Mucosa of gallbladder (tissue), 1 donor: ENCODE measurements at regions not wholly inside any gene's neighbourhood (a gene's known extent, or its start where the extent isn't known, plus 50 kb on each side); places are given as distances from the start of the nearest gene placed in this dataset.
"Not testable (repeated sequence)": the region's sequence is repeated elsewhere in the genome, so short reads cannot be mapped to it uniquely, and the experiment has no call there.

ENCODE experiments used
- DNase-seq: peaks from one replicate; pipeline ENCODE4 v3.0.0-alpha.2; 2020; ENCODE audit warnings: low spot score
- donor health status: DM: no; HTN: no; CAD: no.

GRCh38 chrX:137878401-137878800, 312.5 kb downstream of the ZIC3 start:
- DNase-seq = no peak

DNA sequence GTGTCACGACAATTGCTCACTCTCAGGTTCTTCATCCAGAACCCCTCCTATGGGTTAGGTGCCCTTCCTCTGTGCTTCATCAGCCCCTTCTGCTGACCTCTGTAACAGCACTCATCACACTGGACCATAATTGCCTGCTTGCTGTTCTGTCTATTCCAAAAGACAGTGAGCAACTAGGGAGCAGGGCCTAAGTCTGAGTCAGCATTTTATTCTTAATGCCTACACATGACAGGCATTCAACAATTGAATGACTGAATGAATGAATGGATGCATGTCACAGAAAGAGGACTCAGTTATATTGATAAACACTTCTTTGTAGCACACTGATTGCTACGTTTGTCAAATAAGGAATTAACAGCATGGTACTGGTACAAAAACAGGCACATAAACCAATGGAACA, 317.0 kb downstream of the ZIC3 start:
- DNase-seq = no peak

GRCh38 chrX:137884813-137885212, 318.9 kb downstream of the ZIC3 start:
- not testable (repeated sequence) for DNase-seq

GRCh38 chrX:137891431-137891830, 325.5 kb downstream of the ZIC3 start:
- DNase-seq = no peak

GRCh38 chrX:137896123-137896522, 330.2 kb downstream of the ZIC3 start:
- DNase-seq = no peak

- no peak for DNase-seq
Measured at GRCh38 chrX:137915466-137915865, 349.5 kb downstream of the ZIC3 start.

DNA sequence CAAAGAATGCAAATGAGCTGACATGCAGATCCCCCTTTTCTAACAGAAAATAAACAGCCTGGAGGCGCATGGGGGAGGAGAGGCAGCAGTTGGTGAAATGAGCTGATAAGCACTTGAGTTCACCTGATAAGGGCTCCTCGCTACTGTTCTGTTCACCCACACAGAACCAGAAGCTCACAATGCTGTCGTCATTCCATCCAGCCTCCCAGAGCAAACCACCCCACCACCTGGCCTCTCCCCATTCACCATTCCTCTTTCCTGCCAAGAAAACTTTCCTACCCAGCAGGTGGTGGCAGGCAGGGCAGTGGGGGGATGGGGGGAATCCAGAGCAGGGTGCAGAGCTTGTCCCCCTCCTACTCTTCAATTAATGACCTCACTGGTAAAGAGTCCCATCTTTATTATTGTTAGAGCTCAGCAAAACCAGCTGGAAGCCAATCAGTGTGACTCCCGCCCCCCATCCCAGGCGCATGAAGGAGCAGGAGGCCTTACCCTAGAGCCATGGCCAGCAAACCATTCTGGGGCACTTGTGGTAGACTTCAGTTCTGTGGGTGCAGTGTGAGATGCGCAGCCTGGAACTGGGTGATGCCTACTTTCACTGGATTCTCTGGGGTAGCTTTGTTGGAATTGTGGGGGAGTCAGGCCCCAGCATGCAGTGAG, 350.3 kb downstream of the ZIC3 start:
- no peak for DNase-seq

GRCh38 chrX:137926090-137926489, 360.2 kb downstream of the ZIC3 start:
- DNase-seq = no peak

DNA sequence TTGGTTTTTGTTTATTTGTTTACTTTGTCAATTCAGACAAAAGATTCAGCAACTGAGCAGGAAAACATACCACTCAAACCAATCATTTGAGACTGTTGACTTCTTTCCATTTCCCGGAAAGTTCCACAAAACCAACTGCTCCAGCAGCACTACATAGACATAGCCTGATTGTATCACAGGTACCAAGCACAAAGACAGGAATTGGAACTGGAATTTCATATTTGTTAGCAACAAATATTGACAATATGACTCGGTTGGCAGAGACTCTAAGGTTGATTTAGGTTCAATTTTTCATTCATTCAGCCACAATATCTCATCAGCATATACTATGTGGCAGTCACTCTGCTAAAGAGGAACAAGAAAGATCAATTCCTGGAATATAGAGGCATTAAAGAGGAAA, 364.0 kb downstream of the ZIC3 start:
- DNase-seq = no peak

GRCh38 chrX:137930533-137930932, 364.6 kb downstream of the ZIC3 start:
- DNase-seq = no peak

DNA sequence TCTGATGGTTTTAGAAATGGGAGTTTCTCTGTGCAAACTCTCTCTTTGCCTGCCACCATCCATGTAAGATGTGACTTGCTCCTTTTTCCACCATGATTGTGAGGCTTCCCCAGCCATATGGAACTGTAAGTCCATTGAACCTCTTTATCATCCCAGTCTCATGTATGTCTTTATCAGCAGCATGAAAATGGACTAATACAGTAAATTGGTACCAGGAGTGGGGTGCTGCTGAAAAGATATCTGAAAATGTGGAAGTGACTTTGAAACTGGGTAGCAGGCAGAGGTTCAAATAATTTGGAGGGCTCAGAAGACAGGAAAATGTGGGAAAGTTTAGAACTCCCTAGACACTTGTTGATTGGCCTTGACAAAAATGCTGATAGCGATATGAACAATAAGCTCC, 368.3 kb downstream of the ZIC3 start:
- DNase-seq = not testable (repeated sequence)

GRCh38 chrX:137934887-137935286, 369.0 kb downstream of the ZIC3 start:
- not testable (repeated sequence) for DNase-seq

GRCh38 chrX:137945470-137945869, 379.5 kb downstream of the ZIC3 start:
- DNase-seq = no peak

DNA sequence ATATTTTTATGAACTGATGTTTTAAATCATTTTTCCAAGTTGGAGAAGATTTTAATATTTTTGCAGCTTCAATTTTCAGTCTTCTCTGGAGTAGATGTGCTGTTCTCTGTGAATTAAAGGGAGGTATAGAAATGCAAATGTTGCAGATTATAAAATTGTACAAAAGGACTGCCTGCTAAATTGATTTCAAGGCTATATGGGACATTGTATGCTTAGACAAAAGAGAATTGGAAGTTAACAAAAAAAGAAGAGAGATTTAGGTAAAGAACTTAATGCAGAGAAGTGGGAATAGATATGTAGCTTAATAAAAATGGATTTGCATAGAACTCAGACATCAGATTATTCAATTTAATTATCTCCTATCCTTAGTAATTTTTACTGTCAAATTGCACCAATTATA, 403.3 kb downstream of the ZIC3 start:
- no peak for DNase-seq

- no peak for DNase-seq
Measured at GRCh38 chrX:137982472-137983172, 416.7 kb downstream of the ZIC3 start.

GRCh38 chrX:137988470-137988869, 422.5 kb downstream of the ZIC3 start:
- no peak for DNase-seq

DNA sequence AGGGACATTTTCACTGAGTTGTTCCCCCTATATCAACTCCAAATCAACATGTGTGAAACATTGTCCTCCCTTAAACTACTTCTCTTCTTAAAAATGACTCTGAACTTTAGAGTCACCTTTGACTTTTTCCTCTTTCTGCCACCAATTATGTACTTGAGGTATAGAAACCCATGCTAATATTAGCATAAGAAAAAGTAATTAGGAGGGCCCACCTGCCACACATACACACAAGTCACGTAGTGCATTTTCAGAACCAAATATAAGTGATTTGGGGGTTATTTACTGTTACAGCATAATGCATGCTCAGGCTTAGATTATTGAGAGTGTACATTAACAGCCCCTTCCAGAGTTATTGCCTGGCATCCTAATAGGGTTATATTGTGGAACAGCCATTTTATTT, 432.7 kb downstream of the ZIC3 start:
- no peak for DNase-seq

DNA sequence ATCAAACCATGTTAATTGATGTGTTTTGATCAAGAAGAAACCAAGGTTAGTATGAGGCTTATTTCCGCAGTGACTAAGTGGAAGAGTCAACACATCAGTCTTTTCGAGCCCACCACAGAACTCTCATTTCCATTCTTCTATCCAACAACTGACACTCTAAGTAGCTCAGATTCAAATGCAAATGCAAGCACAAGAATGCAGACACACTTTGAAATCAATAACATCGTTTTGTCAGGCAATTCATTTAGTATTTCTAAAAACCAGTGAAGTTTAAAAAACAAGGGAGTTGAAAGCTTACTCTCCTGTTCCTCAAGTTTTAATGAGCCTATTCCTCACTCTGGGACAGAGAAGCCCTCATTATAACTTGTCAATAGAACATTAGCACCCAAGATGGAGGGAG, 433.1 kb downstream of the ZIC3 start:
- no peak for DNase-seq

GRCh38 chrX:137999552-137999951, 433.6 kb downstream of the ZIC3 start:
- no peak for DNase-seq

- no peak for DNase-seq
Measured at GRCh38 chrX:138001226-138001625, 435.3 kb downstream of the ZIC3 start.

GRCh38 chrX:138006180-138006579, 440.3 kb downstream of the ZIC3 start:
- DNase-seq = no peak

DNA sequence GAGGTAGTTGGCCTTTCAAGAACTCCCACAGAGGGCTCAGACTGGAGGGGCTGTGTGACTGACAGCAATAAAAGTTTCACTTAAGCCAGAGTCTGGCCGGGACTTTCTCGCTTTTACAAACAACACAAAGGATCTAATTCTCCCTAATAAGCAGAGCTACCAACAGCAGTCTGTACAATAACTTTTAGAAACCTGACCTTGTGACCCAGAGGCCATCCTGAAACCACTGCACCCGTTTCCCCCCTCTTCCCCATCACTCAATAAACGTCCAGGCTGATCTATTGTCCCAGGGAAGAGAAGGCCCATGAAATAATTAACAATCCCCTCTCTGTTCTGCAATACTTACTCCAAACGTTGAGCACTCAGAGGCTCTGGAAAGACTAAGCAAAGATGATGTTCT, 442.4 kb downstream of the ZIC3 start:
- DNase-seq = no peak

GRCh38 chrX:138011468-138011867, 445.5 kb downstream of the ZIC3 start:
- DNase-seq = no peak

GRCh38 chrX:138014577-138014976, 448.6 kb downstream of the ZIC3 start:
- DNase-seq = no peak
